ENCODE measurements at regions not wholly inside any gene's neighbourhood (a gene's known extent, or its start where the extent isn't known, plus 50 kb on each side); places are given as distances from the start of the nearest gene placed in this dataset.

DNA sequence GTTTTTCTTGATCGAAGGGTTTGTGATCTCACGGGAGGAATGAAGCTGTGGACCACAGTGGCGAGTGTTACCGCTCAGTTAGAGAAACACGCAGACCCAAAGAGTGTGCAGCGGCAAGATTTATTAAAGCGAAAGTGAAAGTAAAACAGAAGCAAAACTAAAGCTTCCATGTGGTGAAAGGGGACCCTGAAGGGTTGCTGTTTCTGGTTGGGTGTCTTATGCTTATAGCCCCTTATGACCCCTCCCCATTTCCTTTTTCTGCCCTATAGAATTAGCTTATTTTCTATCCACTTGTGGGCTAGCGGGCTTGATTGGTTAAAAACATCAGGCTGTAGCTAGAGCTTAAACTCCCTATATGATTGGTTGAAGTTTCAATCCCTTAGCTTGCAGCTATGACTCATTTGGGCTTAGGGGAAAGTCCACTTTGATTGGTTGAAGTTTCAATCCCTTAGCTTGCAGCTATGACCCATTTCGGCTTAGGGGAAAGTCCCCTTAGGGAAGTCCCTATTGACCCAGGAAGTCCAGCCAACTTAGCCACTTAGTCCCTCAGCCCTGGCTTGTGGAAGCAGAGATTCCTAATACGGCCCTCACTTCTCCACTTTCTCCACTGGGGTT, 171.2 kb upstream of the NWD2 start:
- no peak for DNase-seq (ENCODE audit: low spot score)

DNA sequence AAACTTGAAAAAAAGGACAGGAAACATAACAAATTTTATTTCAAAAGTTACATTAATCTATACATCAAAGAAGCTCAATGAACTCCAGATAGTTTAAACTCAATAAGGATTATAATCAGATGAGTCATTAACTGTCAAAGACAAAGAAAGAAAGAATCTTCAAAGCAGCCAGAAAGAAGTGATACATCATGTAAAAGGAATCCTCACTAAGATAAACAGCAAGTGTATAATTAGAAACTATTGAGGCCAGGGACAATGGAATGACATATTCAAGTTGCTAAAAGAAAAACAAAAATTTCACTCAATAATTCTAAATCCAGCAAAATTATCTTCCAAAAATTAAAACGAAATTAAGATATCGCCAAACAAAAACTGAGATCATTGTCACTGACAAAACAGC, 161.6 kb upstream of the NWD2 start:
- no peak for DNase-seq (ENCODE audit: low spot score)

DNA sequence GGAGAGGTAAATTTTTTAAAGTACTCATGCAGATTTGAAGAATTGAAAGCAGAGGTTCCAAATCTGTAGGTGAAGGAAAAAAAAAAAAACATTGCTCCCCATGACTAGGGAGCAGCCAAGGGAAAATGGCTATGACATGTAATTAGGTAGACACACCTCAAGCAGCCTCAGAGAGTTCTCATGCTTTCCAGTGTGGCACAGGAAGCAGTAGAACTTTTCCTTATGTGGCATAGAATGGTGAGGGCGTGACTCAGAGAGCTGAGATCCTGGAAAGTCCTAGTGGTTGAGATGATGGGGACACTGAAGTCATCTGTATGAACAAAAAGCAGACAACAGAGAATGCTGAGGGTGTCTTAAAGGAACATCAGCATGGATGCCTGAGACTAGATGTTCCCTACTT, 148.6 kb upstream of the NWD2 start:
- no peak for DNase-seq (ENCODE audit: low spot score)

DNA sequence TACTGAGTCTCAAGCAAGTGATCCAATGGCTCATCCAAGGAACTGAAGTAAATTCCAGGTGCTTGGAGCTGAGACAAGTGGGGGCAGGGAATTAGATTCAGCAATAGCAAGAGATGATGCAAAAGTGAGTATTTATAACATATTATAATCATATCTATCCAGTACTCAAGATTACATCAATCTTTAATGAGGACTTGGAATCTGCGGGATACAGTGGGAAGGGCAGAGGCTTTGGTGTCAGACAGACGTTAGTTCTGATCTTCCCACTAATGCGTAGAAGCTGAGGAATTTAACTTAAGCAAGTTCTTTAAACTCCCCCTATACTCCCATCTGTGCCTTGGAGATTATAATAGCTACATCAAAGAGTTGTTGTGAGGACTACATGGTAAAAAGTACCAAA, 143.4 kb upstream of the NWD2 start:
- no peak for DNase-seq (ENCODE audit: low spot score)

DNA sequence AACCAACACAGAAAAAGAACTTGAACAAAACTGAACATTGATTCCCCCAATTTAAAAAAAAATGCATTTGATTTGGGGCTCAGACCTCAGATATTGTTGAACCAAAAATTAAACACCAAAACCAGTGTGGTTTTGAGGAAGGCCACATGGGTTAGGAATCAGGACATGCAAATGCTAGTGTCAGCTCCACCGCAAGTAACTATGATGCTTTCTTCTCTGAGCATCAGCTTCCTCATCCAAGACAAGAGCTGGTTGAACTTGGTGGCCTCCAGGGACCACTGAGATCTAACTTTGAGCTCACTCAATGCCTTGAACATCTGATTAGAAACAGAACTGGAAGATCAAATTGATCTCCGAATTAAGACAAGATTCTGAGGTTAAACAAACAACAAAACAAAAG, 142.9 kb upstream of the NWD2 start:
- DNase-seq (ENCODE audit: low spot score): no peak

DNA sequence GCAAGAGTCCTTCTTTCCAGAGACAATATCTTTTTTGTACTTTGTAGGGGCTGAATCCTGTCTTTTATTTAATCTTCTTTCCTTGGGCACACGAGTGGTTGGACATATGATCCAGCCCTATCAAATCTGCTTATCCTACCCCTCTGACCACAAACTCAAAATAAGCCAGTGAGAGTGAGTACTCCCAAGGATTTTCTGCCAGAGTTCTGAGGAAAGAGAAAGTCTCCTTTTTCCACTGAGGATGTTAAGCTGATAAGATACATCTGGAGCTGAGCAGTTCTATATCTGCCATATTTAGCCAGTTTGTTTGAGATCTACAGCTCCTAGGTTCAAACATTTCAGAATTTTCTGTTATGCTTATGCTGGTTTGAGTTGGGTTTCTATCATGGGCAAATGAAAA, 134.8 kb upstream of the NWD2 start:
- DNase-seq (ENCODE audit: low spot score): no peak

DNA sequence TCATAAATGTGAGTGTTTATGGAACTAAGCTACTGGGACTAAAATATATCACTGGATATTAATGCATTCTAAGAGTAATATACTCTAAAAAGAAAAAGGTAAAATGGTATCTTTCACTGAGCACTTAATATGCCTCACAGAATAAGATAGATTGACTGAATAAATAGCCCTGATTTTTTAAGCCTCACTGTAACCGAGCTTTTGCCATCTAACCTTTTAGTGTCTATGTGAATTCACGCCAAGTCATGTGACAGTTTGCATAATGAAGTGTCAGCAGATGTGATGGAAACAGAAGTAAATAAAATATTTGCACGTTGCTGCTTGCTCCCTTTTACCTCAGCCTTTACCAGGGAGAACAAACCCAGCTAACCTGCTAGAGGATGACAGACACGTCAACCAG, 119.7 kb upstream of the NWD2 start:
- no peak for DNase-seq (ENCODE audit: low spot score)

DNA sequence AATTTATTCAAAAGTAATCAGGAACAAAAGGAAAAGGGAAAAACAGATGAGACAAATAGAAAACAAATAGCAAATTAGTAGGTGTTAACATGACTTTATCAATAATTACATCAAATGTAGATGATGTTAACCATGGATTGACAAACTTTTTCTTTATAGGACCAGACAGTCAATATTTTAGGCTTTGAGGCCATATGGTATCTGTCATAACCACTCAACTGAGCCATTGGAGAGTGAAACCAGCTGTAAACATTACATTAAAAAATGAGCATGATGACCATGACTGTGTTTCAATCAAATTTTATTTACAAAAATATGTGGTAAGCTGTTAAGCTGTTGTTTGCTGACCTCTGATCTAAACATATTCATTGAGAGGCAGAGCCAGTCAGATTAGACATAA, 118.5 kb upstream of the NWD2 start:
- no peak for DNase-seq (ENCODE audit: low spot score)

DNA sequence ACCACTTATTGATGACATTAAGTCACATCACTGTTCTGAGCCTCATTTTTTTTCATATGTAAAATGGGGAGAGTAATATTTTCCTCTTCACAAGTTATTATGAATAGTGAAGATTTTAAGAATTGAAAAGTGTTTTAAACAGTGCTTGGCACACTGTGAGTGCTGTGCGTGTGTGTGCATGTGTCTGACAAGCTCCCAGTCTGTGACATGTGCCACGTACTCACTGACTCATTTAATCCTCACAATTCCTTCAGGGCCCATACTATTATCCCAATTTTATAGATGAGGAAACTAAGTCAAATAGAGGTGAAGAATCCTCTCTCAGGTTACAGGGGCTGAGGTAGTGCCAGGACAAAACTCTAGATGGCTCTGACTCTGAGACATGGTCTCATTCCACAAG, 114.1 kb upstream of the NWD2 start:
- DNase-seq (ENCODE audit: low spot score): no peak

DNA sequence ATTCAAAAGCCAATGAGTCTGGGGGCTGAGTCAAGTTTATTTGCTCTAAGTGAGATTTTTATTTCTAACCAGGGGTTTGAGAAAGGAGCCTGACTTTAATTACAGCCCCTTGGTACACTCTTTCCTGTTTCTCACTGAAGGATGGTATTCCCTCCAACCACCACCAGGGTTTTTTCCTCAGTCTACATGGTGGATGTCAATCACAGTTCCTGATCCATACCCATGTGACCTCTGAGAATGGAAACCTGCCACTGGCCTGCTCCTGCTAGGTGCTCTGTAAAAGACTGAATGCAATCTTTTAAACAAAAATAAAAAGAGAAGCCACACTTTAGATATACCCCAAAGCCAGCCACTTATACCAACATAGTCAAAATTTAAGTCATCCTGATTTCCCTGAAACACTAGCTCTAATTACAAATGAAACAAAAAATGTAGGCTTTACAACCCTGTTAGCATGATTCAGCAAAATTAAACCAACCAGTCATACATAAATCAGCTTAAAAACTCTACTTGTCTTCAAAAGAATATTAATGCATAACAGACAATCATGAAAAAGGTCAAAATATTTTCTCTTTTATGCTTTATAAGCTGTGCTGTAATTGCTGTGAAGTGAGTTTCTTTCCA, 112.1 kb upstream of the NWD2 start:
- DNase-seq (ENCODE audit: low spot score): no peak

DNA sequence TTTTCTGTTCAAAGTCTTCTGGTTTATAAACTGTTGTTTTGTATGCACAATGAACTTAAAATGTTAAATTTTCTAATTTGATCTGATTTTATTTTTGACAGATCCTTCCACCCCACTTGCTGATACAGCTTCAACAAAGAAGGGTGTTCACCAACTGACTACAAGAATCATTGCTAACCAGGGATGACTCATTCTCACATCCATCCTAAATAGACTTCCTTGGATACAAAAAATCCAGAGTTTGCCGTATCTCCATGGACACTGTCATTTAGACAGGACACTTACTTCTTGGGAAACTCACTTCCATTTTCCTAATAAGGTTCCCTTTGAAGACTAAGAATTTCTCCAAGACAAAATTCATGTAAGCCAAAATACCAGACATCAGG, 111.6 kb upstream of the NWD2 start:
- no peak for DNase-seq (ENCODE audit: low spot score)

DNA sequence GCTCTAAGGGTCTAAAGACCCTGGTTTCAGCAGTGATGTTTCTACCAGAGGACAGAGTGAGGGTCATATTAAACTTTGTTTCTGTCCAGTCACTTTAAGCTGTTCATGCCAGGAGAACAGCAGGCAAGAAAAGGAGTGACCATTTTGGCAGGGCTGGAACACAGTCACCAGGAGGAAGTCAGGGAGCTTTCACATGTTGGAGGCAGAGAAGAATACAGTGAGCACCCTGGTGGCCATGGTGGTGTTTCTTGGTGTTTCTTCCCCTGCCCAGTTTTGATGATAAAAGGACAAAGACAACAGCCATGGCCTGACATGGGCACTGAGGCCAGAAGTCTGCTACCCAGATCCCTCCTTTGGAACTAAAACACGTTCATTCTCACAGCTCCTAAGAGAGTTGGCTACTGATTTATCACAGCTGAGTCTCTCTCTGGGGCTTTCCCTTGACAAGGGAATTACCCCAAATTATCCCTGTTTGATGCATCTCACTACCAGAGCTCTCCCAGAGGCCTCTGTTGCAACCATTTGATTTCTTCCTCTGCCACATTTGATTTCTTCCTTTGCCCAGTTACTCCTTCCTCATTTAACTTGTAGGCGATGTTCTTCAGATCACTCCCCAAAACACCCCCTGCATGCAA, 106.4 kb upstream of the NWD2 start:
- no peak for DNase-seq (ENCODE audit: low spot score)

DNA sequence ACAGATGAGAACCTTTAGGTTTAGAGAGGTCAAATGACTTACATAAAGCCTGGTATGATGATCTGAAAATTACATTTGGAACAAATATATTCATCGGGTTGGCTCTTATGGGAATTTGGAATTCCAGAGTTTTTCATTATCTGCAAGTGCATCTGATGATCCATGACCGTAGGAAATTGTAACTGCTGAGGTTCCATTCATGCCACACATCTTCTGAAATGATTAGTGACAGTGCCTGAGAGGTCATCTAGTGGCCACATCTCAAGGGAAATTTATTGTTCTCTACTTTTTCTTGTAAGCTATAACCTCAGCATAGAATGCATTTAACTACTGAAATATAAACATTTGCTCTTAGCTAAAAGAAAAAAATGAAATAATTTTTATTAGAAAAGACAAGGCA, 105.8 kb upstream of the NWD2 start:
- DNase-seq (ENCODE audit: low spot score): no peak

DNA sequence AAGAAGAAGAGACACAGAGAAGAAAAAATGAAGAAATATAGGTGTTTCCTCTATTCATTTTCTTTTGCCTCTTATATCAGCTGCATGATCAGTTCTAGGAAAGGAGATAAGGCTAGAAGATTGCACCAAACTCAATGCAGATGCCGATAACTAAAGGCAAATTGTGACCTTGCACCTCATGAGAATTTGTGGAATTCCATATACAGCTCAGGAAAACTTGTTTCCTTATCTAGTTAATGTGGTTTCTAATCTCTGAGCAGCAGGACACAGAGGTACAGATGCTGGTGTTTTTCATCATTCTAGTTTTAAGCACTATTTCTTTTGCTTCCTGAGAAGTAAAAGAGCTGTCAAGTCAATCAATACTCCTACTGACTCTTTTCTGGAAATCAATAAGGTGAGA, 104.6 kb upstream of the NWD2 start:
- DNase-seq (ENCODE audit: low spot score): no peak

DNA sequence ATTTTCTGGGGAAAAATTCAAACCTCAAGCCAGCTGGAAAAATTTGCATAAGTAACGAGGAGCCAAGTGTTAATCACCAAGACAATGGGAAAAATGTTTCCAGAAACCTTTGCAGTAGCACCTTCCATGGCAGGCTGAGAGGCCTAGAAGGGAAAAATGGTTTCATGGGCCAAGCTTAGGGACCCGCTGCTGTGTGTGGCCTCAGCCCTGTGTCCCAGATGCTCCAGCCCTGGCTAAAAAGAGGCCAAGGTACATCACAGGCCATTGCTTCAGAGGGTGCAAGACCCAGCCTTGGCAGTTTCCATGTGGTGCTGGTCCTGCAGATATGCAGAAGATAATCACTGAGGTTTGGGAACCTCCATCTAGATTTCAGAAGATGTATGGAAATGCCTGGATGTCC, 98.3 kb upstream of the NWD2 start:
- no peak for DNase-seq (ENCODE audit: low spot score)

DNA sequence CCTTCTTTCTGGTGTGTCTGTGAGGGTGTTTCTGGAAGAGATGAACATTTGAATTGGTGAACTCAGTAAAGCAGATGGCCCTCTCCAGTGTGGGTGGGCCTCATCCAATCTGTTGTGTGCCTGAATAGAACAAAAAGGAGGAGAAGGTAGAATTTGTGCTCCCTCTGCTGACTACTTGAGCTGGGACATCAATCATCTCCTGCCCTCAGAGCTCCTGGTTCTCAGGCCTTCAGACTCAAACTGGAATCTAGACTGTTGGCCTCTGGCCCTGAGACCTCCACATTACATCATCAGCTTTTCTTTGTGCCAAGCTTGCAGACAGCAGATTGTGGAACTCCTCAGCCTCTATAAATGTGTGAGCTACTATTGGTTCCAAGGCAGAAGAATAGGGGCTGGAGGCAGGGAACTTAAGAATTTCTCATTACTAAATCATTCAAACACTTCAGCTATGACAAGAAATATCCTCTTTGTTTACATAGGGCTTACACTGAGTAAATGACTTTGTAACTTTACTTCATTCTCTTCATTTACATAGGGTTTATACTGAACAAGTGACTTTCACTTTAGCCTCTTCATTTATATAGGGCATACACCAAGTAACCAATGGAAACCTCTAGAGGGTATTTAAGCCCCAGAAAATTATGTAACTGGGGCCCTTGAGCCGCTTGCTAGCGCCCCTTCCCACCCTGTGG, 86.9 kb upstream of the NWD2 start:
- DNase-seq (ENCODE audit: low spot score): no peak

DNA sequence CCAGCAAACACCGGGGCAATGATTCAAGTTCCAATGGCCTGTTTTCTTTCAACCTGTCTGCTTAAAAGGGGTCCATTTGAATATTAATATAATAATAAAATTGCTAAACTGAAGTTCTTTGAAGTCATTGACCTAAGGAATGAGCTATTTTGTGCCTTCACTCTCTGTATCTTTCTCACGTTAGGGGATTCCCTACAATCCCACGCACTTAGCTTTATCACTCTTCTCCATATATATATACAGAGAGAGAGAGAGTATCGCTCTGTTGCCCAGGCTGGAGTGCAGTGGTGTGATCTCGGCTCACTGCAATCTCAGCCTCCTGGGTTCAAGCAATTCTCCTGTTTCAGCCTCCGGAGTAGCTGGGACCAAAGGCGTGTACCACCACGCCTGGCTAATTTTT, 83.9 kb upstream of the NWD2 start:
- no peak for DNase-seq (ENCODE audit: low spot score)

DNA sequence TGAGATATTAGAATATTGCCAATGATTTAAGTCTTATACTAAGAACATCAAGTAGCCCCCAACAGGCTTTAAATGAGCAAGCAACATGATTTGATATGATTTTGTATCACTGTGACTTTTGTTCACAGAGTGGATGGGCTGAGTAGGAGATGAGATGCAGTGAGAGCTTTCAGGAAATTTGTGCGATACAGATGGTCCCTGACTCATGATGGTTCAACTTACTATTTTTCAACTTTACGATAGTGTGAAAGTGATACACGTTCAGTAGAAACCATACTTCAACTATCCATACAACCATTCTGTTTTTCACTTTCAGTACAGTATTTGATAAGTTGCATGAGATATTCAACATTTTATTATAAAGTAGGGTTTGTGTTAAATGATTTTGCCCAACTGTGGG, 78.7 kb upstream of the NWD2 start:
- no peak for DNase-seq (ENCODE audit: low spot score)

DNA sequence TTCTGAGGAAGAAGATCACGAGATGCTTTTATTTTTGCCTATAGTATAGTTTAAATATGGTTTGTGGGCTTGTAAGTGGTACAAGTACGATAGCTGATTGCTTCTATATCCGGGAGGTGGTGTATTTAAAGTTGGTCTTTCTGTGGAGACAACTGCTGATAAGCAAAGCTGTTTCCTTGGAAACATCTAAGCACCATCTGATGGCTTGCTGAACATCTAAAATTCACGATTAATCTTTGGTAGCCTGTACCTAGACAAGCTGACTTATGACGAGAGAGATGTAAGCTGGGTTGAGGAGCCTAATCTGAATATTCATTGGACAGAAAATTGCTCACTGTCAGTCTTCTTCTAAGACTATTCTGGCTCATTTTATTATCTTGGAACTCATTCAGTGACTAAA, 74.6 kb upstream of the NWD2 start:
- DNase-seq (ENCODE audit: low spot score): no peak

DNA sequence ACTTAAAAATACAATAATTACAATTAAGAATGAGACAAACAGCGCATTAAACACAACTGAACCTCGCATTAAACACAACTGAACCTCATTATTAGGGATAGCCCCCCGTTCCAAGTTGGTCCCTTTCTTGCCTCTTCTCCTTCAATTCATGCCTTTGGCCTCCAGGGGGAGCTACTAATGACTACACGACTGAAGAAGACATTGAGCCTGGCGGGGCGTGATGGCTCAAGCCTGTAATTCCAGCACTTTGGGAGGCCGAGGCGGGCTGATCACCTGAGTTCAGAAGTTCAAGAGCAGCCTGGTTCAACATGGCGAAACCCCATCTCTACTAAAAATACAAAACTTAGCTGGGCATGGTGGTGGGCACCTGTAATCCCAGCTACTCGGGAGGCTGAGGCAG, 56.4 kb upstream of the NWD2 start:
- no peak for DNase-seq (ENCODE audit: low spot score)

Measured in kidney capillary endothelial cell (primary cell).